Neural progenitor cell (in vitro differentiated cells): ENCODE measurements at regions not wholly inside any gene's neighbourhood (a gene's known extent, or its start where the extent isn't known, plus 50 kb on each side); places are given as distances from the start of the nearest gene placed in this dataset.

ENCODE experiments used
- CTCF ChIP-seq: fragments of 200-600 bp; sonication (generic); IDR thresholded peaks from 2 replicates; pipeline ENCODE4 v1.5.1; 2017; ENCODE audit warnings: antibody characterized with exemption, mild to moderate bottlenecking
- EZH2 ChIP-seq: fragments of 200-600 bp; sonication (generic); IDR thresholded peaks from 2 replicates; pipeline ENCODE4 v1.6.1; 2017; ENCODE audit warnings: antibody characterized with exemption, mild to moderate bottlenecking, moderate library complexity
- EZH2phosphoT487 ChIP-seq: fragments of 200-600 bp; sonication (generic); IDR thresholded peaks from 2 replicates; pipeline ENCODE4 v1.6.1; 2017; ENCODE audit warnings: antibody characterized with exemption

DNA sequence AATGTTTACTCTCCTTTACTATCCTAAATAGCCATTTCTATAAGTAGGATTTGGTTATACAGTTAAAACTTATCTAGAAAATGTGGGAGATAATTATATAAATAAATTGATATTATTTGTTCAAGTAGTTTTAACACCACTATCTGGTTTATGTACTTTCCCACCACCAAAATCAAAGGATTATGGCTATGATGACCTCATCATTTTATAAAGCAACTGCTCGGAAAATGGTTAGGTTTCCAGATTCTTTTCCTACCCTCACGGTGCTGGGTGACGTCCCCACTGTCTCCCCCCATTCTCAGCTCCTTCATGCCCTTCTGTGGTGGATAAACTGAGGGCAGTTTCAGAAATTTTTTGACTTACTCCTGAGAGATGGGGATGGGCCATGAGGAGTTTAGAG lies 1011.8 kb upstream of the ADGRL4 start:
- TF ChIP-seq CTCF, result no peak
- TF ChIP-seq EZH2, result no peak
- no peak for TF ChIP-seq EZH2phosphoT487
